HTR-8/SVneo (cell line): ENCODE measurements at regions not wholly inside any gene's neighbourhood (a gene's known extent, or its start where the extent isn't known, plus 50 kb on each side); places are given as distances from the start of the nearest gene placed in this dataset.

Source experiments
- DNase-seq: peaks from one replicate; pipeline ENCODE4 v3.0.0; 2011; ENCODE audit warnings: low spot score, mixed read lengths; ENCODE audit not compliant: insufficient read length
- FAIRE-seq: peaks from 2 replicates; lab custom pipeline; 2011; peaks lifted over from hg19 to GRCh38; lab: Jason Lieb, UNC

- FAIRE-seq, result no peak
- no peak for DNase-seq
Measured at GRCh38 chr19:30118760-30119159, 176.7 kb downstream of the URI1 start.

- no peak for FAIRE-seq
- no peak for DNase-seq
Measured at GRCh38 chr19:30119180-30119908, 177.3 kb downstream of the URI1 start.

- DNase-seq, result no peak
- FAIRE-seq, result peak; percentile 62
Measured at GRCh38 chr19:30120860-30121484, 178.9 kb downstream of the URI1 start.

- FAIRE-seq (no peak), DNase-seq (no peak)
Measured at GRCh38 chr19:30122431-30122830, 180.4 kb downstream of the URI1 start.

- FAIRE-seq (no peak), DNase-seq (no peak)
Measured at GRCh38 chr19:30123119-30123518, 181.1 kb downstream of the URI1 start.

- FAIRE-seq (no peak), DNase-seq (no peak)
Measured at GRCh38 chr19:30123611-30124010, 181.6 kb downstream of the URI1 start.

GRCh38 chr19:30128211-30128610 lies 186.2 kb downstream of the URI1 start:
- DNase-seq (no peak), FAIRE-seq (no peak)

GRCh38 chr19:30130356-30131122 lies 188.5 kb downstream of the URI1 start:
- no peak for DNase-seq
- FAIRE-seq, result no peak

- FAIRE-seq (no peak), DNase-seq (no peak)
Measured at GRCh38 chr19:30131246-30131645, 189.2 kb downstream of the URI1 start.

- FAIRE-seq (no peak), DNase-seq (no peak)
Measured at GRCh38 chr19:30131722-30132291, 189.8 kb downstream of the URI1 start.

GRCh38 chr19:30132343-30133075 lies 190.5 kb downstream of the URI1 start:
- FAIRE-seq, result no peak
- no peak for DNase-seq

- FAIRE-seq (no peak), DNase-seq (no peak)
Measured at GRCh38 chr19:30133803-30134202, 191.8 kb downstream of the URI1 start.

GRCh38 chr19:30135093-30135757 lies 193.2 kb downstream of the URI1 start:
- no peak for FAIRE-seq
- DNase-seq, result no peak

- DNase-seq (no peak), FAIRE-seq (no peak)
Measured at GRCh38 chr19:30135797-30136196, 193.8 kb downstream of the URI1 start.

GRCh38 chr19:30136611-30137195 lies 194.7 kb downstream of the URI1 start:
- DNase-seq (no peak), FAIRE-seq (no peak)

GRCh38 chr19:30137747-30138146 lies 195.7 kb downstream of the URI1 start:
- FAIRE-seq, result no peak

GRCh38 chr19:30144242-30144758 lies 202.3 kb downstream of the URI1 start:
- FAIRE-seq, result no peak
- no peak for DNase-seq

More at GRCh38 chr19:30137747-30138146, 195.7 kb downstream of the URI1 start:
- no peak for DNase-seq

GRCh38 chr19:30144802-30145201 lies 202.8 kb downstream of the URI1 start:
- DNase-seq (no peak), FAIRE-seq (no peak)

- no peak for FAIRE-seq
- DNase-seq, result no peak
Measured at GRCh38 chr19:30145467-30145866, 203.4 kb downstream of the URI1 start.
